Cardiac fibroblast (primary cell): ENCODE measurements at regions not wholly inside any gene's neighbourhood (a gene's known extent, or its start where the extent isn't known, plus 50 kb on each side); places are given as distances from the start of the nearest gene placed in this dataset.

Source experiments
- DNase-seq, 2 donors: peaks; one replicate each; pipeline versions ENCODE4 v3.0.0 to v3.0.0-alpha.2; 2010; ENCODE audit warnings: low read depth in 2 of 2
- H3K4me3 ChIP-seq, 2 donors: replicated peaks in 1 of 2; 1 replicate in 1 of 2; 2 replicates in 1 of 2; pipeline ENCODE4 v1.5.1; 2011; ENCODE audit warnings: low read depth in 2 of 2, low read length in 2 of 2, mild to moderate bottlenecking in 2 of 2, moderate library complexity in 1 of 2
- CTCF ChIP-seq: IDR thresholded peaks from one replicate; pipeline ENCODE4 v1.5.1; 2011; ENCODE audit warnings: low read depth, mild to moderate bottlenecking, low read length, inconsistent platforms

GRCh38 chr5:124566875-124567450 is 179.5 kb downstream of the ZNF608 start:
- H3K4me3 ChIP-seq: no peak overlapping the region
- TF ChIP-seq CTCF: no peak
- no peak for DNase-seq

- TF ChIP-seq CTCF: no peak
- no peak for DNase-seq
- no peak overlapping the region for H3K4me3 ChIP-seq
Observed at GRCh38 chr5:124561451-124561850, 185.0 kb downstream of the ZNF608 start.

GRCh38 chr5:124560370-124560769 is 186.1 kb downstream of the ZNF608 start:
- TF ChIP-seq CTCF: no peak
- no peak overlapping the region for H3K4me3 ChIP-seq
- no peak for DNase-seq

GRCh38 chr5:124557761-124558160 is 188.7 kb downstream of the ZNF608 start:
- no peak overlapping the region for H3K4me3 ChIP-seq
- TF ChIP-seq CTCF: no peak
- DNase-seq: no peak

- no peak for DNase-seq
- H3K4me3 ChIP-seq: no peak overlapping the region
- no peak for TF ChIP-seq CTCF
Observed at GRCh38 chr5:124554746-124555578, 191.5 kb downstream of the ZNF608 start.

GRCh38 chr5:124553911-124554310 is 192.5 kb downstream of the ZNF608 start:
- TF ChIP-seq CTCF: no peak
- no peak overlapping the region for H3K4me3 ChIP-seq
- DNase-seq: no peak
